GM23248 (cell line): ENCODE measurements at regions not wholly inside any gene's neighbourhood (a gene's known extent, or its start where the extent isn't known, plus 50 kb on each side); places are given as distances from the start of the nearest gene placed in this dataset.

Experiments
- DNase-seq: peaks from one replicate; pipeline ENCODE4 v3.0.0-alpha.2; 2015
- H2AFZ ChIP-seq: fragments of 200-600 bp; sonication (generic); 2 replicates; pipeline ENCODE4 v1.6.1; 2016; ENCODE audit warnings: antibody characterized with exemption
- H3F3A ChIP-seq: fragments of 200-600 bp; sonication (generic); 2 replicates; pipeline ENCODE4 v1.6.1; 2016; ENCODE audit warnings: mild to moderate bottlenecking, antibody characterized with exemption, mixed run types; ENCODE audit not compliant: insufficient read depth
- H3K27ac ChIP-seq: fragments of 200-600 bp; sonication (generic); 2 replicates; pipeline ENCODE4 v1.5.1; 2016; ENCODE audit warnings: mild to moderate bottlenecking
- H3K27me3 ChIP-seq: fragments of 200-600 bp; sonication (generic); replicated peaks from 2 replicates; pipeline ENCODE4 v1.6.1; 2016; ENCODE audit warnings: mild to moderate bottlenecking; ENCODE audit not compliant: insufficient read depth
- H3K36me3 ChIP-seq: fragments of 200-600 bp; sonication (generic); 2 replicates; pipeline ENCODE4 v1.6.1; 2016; ENCODE audit warnings: low read depth, mild to moderate bottlenecking
- H3K4me1 ChIP-seq: fragments of 200-600 bp; sonication (generic); 2 replicates; pipeline ENCODE4 v1.6.1; 2016; ENCODE audit warnings: mild to moderate bottlenecking; ENCODE audit not compliant: insufficient read depth
- H3K4me2 ChIP-seq: fragments of 200-600 bp; sonication (generic); one replicate; pipeline ENCODE4 v1.6.1; 2016; ENCODE audit warnings: mild to moderate bottlenecking; ENCODE audit not compliant: unreplicated experiment
- H3K4me3 ChIP-seq: fragments of 200-600 bp; sonication (generic); 2 replicates; pipeline ENCODE4 v1.5.1; 2016; ENCODE audit warnings: mild to moderate bottlenecking
- H3K79me2 ChIP-seq: fragments of 200-600 bp; sonication (generic); 2 replicates; pipeline ENCODE4 v1.6.1; 2016; ENCODE audit warnings: mild to moderate bottlenecking; ENCODE audit not compliant: insufficient read depth
- H3K9ac ChIP-seq: fragments of 200-600 bp; sonication (generic); 2 replicates; pipeline ENCODE4 v1.6.1; 2016; ENCODE audit warnings: mild to moderate bottlenecking
- H3K9me2 ChIP-seq: fragments of 200-600 bp; sonication (generic); 2 replicates; pipeline ENCODE4 v1.6.1; 2016; ENCODE audit warnings: mixed run types, mild to moderate bottlenecking, moderate library complexity; ENCODE audit not compliant: insufficient read depth
- H3K9me3 ChIP-seq: fragments of 200-600 bp; sonication (generic); one replicate; pipeline ENCODE4 v1.6.1; 2017; ENCODE audit warnings: low read depth
- H4K20me1 ChIP-seq: fragments of 200-600 bp; sonication (generic); 2 replicates; pipeline ENCODE4 v1.6.0; 2016; ENCODE audit not compliant: insufficient read depth
- EZH2 ChIP-seq: fragments of 200-600 bp; sonication (generic); IDR thresholded peaks from 2 replicates; pipeline ENCODE4 v1.6.1; 2018; ENCODE audit warnings: antibody characterized with exemption, mild to moderate bottlenecking; ENCODE audit not compliant: insufficient read depth, poor library complexity, severe bottlenecking
- EZH2phosphoT487 ChIP-seq: fragments of 200-600 bp; sonication (generic); IDR thresholded peaks from 2 replicates; pipeline ENCODE4 v1.6.1; 2018; ENCODE audit warnings: antibody characterized with exemption, moderate library complexity, mild to moderate bottlenecking, low read depth; ENCODE audit not compliant: insufficient read depth
- WGBS, 2 experiments: methylation state at CpG; one replicate each; pipeline ENCODE4 v1.1.6; 2015 to 2017; ENCODE audit warnings: low lambda C conversion rate in 2 of 2, low coverage in 1 of 2; ENCODE audit errors: missing lambda C conversion rate in 2 of 2; 5-methylcytosine and 5-hydroxymethylcytosine counted together
- in situ Hi-C: fragments of 300-500 bp; cut with MboI; formaldehyde crosslinking; loops from 2 replicates; pipeline ENCODE4 v1.15.0; 2020

GRCh38 chr16:74221828-74222227, 74.8 kb upstream of the PSMD7 start:
- no peak for DNase-seq
- in situ Hi-C loops, result no loop called here
- no peaks in the 10 kb centered on the region for H3K9me3 ChIP-seq

GRCh38 chr16:74219706-74220105, 76.9 kb upstream of the PSMD7 start:
- H3K36me3 ChIP-seq, result no peaks in the 10 kb centered on the region
- no peak overlapping the region for H3K4me3 ChIP-seq
- H3K27ac ChIP-seq, result no peak overlapping the region
- TF ChIP-seq EZH2phosphoT487 (no peak), EZH2 (no peak)
- no peaks in the 10 kb centered on the region for H3K9me3 ChIP-seq
- H3K9ac ChIP-seq, result no peak overlapping the region
- no peaks in the 10 kb centered on the region for H3F3A ChIP-seq
- no peak overlapping the region for H3K4me2 ChIP-seq
- H3K27me3 ChIP-seq, result no peaks in the 10 kb centered on the region
- no peaks in the 10 kb centered on the region for H3K4me1 ChIP-seq
- H3K9me2 ChIP-seq, result no peaks in the 10 kb centered on the region
- H3K79me2 ChIP-seq, result no peaks in the 10 kb centered on the region
- no peak overlapping the region for H2AFZ ChIP-seq
- H4K20me1 ChIP-seq, result no peaks in the 10 kb centered on the region
- DNase-seq, result no peak
- in situ Hi-C loops, result no loop called here
- 26 to 39% methylated on average over 1 of the region's 1 CpG for WGBS, 2 experiments

More at GRCh38 chr16:74221828-74222227, 74.8 kb upstream of the PSMD7 start:
- no peak overlapping the region for H3K4me2 ChIP-seq
- H3K9ac ChIP-seq, result no peak overlapping the region
- no peaks in the 10 kb centered on the region for H3K9me2 ChIP-seq
- H2AFZ ChIP-seq, result no peak overlapping the region
- 1 to 8% methylated on average over 3 of the region's 3 CpGs for WGBS, 2 experiments
- no peak overlapping the region for H3K4me3 ChIP-seq
- H3K79me2 ChIP-seq, result no peaks in the 10 kb centered on the region
- TF ChIP-seq EZH2phosphoT487 (no peak), EZH2 (no peak)
- H3F3A ChIP-seq, result no peaks in the 10 kb centered on the region
- no peaks in the 10 kb centered on the region for H4K20me1 ChIP-seq
- no peak overlapping the region for H3K27ac ChIP-seq
- H3K27me3 ChIP-seq, result no peaks in the 10 kb centered on the region
- H3K4me1 ChIP-seq, result no peaks in the 10 kb centered on the region
- H3K36me3 ChIP-seq, result no peaks in the 10 kb centered on the region

GRCh38 chr16:74218871-74219270, 77.7 kb upstream of the PSMD7 start:
- no peak overlapping the region for H3K4me3 ChIP-seq
- TF ChIP-seq EZH2 (no peak), EZH2phosphoT487 (no peak)
- H3K9me3 ChIP-seq, result no peaks in the 10 kb centered on the region
- no peak overlapping the region for H3K9ac ChIP-seq
- no peaks in the 10 kb centered on the region for H3K27me3 ChIP-seq
- no peak overlapping the region for H2AFZ ChIP-seq
- H3K27ac ChIP-seq, result no peak overlapping the region
- H3K9me2 ChIP-seq, result no peaks in the 10 kb centered on the region
- 44 to 45% methylated on average over 7 of the region's 7 CpGs for WGBS, 2 experiments
- no peaks in the 10 kb centered on the region for H3K4me1 ChIP-seq
- no peaks in the 10 kb centered on the region for H3K36me3 ChIP-seq
- in situ Hi-C loops, result no loop called here
- no peak overlapping the region for H3K4me2 ChIP-seq
- no peaks in the 10 kb centered on the region for H3F3A ChIP-seq
- no peaks in the 10 kb centered on the region for H3K79me2 ChIP-seq
- no peaks in the 10 kb centered on the region for H4K20me1 ChIP-seq
- DNase-seq, result no peak

DNA sequence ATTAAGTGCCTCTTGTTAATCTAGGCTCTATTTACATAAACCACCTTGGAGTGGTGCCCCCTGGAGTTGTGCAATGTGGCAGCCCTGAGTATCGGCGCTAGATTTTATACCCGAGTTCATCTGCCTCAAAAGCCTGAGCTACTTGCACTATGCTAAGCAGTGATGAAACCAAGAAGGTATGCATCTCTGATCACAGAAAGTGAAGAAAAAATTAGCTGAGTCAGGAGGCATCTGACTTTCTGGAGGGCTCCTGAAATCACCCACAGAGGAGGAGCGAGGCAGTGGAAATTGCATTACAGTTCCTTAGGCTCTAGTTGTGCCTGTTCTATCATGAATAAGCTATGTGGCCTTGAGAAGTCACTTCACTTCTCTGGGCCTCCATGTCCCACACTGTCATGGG, 80.3 kb upstream of the PSMD7 start:
- Histone ChIP-seq H3F3A (no peaks in the 10 kb centered on the region), H3K79me2 (no peaks in the 10 kb centered on the region), H3K27ac (no peak overlapping the region), H3K9me3 (no peaks in the 10 kb centered on the region), H2AFZ (no peak overlapping the region), H3K4me2 (no peak overlapping the region), H3K4me3 (no peak overlapping the region), H4K20me1 (no peaks in the 10 kb centered on the region), H3K9me2 (no peaks in the 10 kb centered on the region), H3K4me1 (no peaks in the 10 kb centered on the region), H3K27me3 (no peaks in the 10 kb centered on the region), H3K36me3 (no peaks in the 10 kb centered on the region), H3K9ac (no peak overlapping the region)
- in situ Hi-C loops, result no loop called here
- 66 to 76% methylated on average over 4 of the region's 4 CpGs for WGBS, 2 experiments
- TF ChIP-seq EZH2phosphoT487, result no peak
- no peak for TF ChIP-seq EZH2
- no peak for DNase-seq

DNA sequence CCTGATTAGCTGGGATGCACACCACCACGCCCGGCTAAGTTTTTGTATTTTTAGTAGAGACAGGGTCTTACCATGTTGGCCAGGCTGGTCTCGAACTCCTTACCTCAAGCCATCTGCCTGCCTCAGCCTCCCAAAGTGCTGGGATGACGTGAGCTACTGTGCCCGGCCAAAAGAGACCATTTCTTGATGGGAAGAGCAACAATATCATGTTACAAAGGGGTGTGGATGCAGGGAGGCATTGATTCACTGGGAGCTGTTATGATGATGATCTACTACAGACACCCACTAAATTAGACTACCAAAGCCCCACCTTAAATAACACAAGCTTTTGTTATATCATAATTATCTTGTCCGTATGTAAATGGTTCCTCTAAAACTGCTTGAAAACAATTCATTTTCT, 81.4 kb upstream of the PSMD7 start:
- Histone ChIP-seq H2AFZ (no peak overlapping the region), H3K9ac (no peak overlapping the region), H3K4me2 (no peak overlapping the region), H3F3A (no peaks in the 10 kb centered on the region), H3K4me3 (no peak overlapping the region), H3K79me2 (no peaks in the 10 kb centered on the region), H3K27ac (no peak overlapping the region), H3K9me2 (no peaks in the 10 kb centered on the region), H3K9me3 (no peaks in the 10 kb centered on the region), H4K20me1 (no peaks in the 10 kb centered on the region), H3K4me1 (no peaks in the 10 kb centered on the region), H3K36me3 (no peaks in the 10 kb centered on the region), H3K27me3 (no peaks in the 10 kb centered on the region)
- WGBS, 2 experiments, result 45 to 56% methylated on average over 6 of the region's 6 CpGs
- in situ Hi-C loops, result no loop called here
- DNase-seq, result no peak
- no peak for TF ChIP-seq EZH2
- TF ChIP-seq EZH2phosphoT487, result no peak
